Natural killer cell (primary cell): ENCODE measurements at regions not wholly inside any gene's neighbourhood (a gene's known extent, or its start where the extent isn't known, plus 50 kb on each side); places are given as distances from the start of the nearest gene placed in this dataset.
A peak's percentile ranks its signal among the peaks of the same experiment; 100 is the strongest.

Experiments
- ATAC-seq, 3 donors: fragments of 150-1000 bp in 2 of 3; fragments of 200-7000 bp in 1 of 3; cut with Tn5 transposase; 1 replicate in 1 of 3; 2 replicates in 2 of 3; pipeline ENCODE4 v1.10.0; 2021; ENCODE audit warnings: mild to moderate bottlenecking in 2 of 3, moderate library complexity in 2 of 3
- DNase-seq, 2 donors: peaks; one replicate each; pipeline versions ENCODE4 v3.0.0 to v3.0.0-alpha.2; 2013 to 2021; ENCODE audit warnings: mixed read lengths in 1 of 2
- H3K27ac ChIP-seq: one replicate; pipeline ENCODE4 v1.5.1; 2013; ENCODE audit warnings: mild to moderate bottlenecking, low read length
- H3K27me3 ChIP-seq: one replicate; pipeline ENCODE4 v1.6.1; 2013; ENCODE audit warnings: low read length; ENCODE audit not compliant: control insufficient read depth, insufficient read depth
- H3K36me3 ChIP-seq: one replicate; pipeline ENCODE4 v1.6.1; 2013; ENCODE audit warnings: low read length; ENCODE audit not compliant: control insufficient read depth, insufficient read depth
- H3K4me1 ChIP-seq: one replicate; pipeline ENCODE4 v1.6.1; 2013; ENCODE audit warnings: low read length; ENCODE audit not compliant: control insufficient read depth, insufficient read depth
- H3K4me3 ChIP-seq: one replicate; pipeline ENCODE4 v1.5.1; 2013; ENCODE audit warnings: low read length
- H3K9me3 ChIP-seq: one replicate; pipeline ENCODE4 v1.6.1; 2013; ENCODE audit warnings: low read length; ENCODE audit not compliant: control insufficient read depth, insufficient read depth
- H3K27ac Mint-ChIP-seq, 2 donors: one replicate each; pipeline ENCODE4 v1.8.0; 2022; ENCODE audit warnings: mild to moderate bottlenecking in 2 of 2, mixed read lengths in 2 of 2, moderate library complexity in 1 of 2
- H3K27me3 Mint-ChIP-seq, 2 donors: one replicate each; pipeline ENCODE4 v1.8.0; 2022; ENCODE audit warnings: low read depth in 2 of 2, mixed read lengths in 2 of 2
- H3K36me3 Mint-ChIP-seq: one replicate; pipeline ENCODE4 v1.8.0; 2022; ENCODE audit warnings: mixed read lengths
- H3K4me1 Mint-ChIP-seq, 2 donors: one replicate each; pipeline ENCODE4 v1.8.0; 2022; ENCODE audit warnings: mixed read lengths in 2 of 2
- H3K4me3 Mint-ChIP-seq: one replicate; pipeline ENCODE4 v1.8.0; 2022; ENCODE audit warnings: mild to moderate bottlenecking, moderate library complexity, mixed read lengths
- H3K9me3 Mint-ChIP-seq, 2 donors: one replicate each; pipeline ENCODE4 v1.8.0; 2022; ENCODE audit warnings: mixed read lengths in 2 of 2
- CTCF ChIP-seq: fragments of 200-600 bp; IDR thresholded peaks from one replicate; pipeline ENCODE4 v1.8.0; 2022; ENCODE audit warnings: antibody characterized with exemption
- WGBS: methylation state at CpG from one replicate; pipeline ENCODE4 v1.1.7; 2013; ENCODE audit warnings: missing lambda C conversion rate; ENCODE audit not compliant: insufficient coverage; 5-methylcytosine and 5-hydroxymethylcytosine counted together
- intact Hi-C: fragments of 100-400 bp; cut with micrococcal nuclease; formaldehyde crosslinking; loops from one replicate; pipeline ENCODE4 v1.14.2; 2022

DNA sequence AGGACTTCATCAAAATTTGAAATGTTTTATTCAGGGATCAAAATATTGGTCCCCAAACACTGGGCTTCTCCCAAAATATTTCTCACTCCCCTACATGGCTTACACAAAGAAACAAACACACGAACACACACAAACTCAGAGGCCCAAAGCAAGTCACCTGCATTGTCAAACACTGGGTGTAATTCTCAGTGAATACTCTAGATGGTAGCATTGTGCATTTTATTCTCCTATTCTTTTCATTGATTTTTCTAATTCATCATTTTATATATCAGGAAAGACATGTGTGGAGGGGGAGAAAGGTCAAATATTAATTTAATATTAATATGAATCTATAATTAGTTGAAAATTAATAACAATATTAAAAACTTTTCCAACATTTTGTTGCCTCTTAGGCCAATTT, 72.3 kb upstream of the TNMD start:
- no CpG with 5 or more reads among the region's 1 CpG for WGBS
- no peaks in the 10 kb centered on the region for H3K36me3 Mint-ChIP-seq
- peak; percentile 13 for TF ChIP-seq CTCF
- intact Hi-C loops = no loop called here
- no peaks in the 10 kb centered on the region for H3K27me3 Mint-ChIP-seq
- H3K9me3 ChIP-seq = no peaks in the 10 kb centered on the region
- H3K27ac Mint-ChIP-seq = no peak overlapping the region
- DNase-seq (peak in 1 of 2 donors; percentile 27), ATAC-seq (peak in 1 of 3 donors; percentile 52)
- H3K4me3 ChIP-seq = no peak overlapping the region
- H3K27me3 ChIP-seq = no peaks in the 10 kb centered on the region
- H3K27ac ChIP-seq = no peak overlapping the region
- no peak overlapping the region for H3K4me3 Mint-ChIP-seq
- no peaks in the 10 kb centered on the region for H3K4me1 ChIP-seq
- no peaks in the 10 kb centered on the region for H3K4me1 Mint-ChIP-seq
- no peaks in the 10 kb centered on the region for H3K9me3 Mint-ChIP-seq
- H3K36me3 ChIP-seq = no peaks in the 10 kb centered on the region

- Histone ChIP-seq H3K36me3 (no peaks in the 10 kb centered on the region), H3K4me3 (no peak overlapping the region), H3K27ac (no peak overlapping the region), H3K9me3 (no peaks in the 10 kb centered on the region), H3K27me3 (no peaks in the 10 kb centered on the region), H3K4me1 (no peaks in the 10 kb centered on the region)
- no peak for ATAC-seq
- intact Hi-C loops = no loop called here
- no peak for DNase-seq
- peaks cover 2 to 4% of the 10 kb centered on the region in 2 donors for H3K9me3 Mint-ChIP-seq
- H3K27ac Mint-ChIP-seq = no peak overlapping the region
- peaks cover 0 to 10% of the 10 kb centered on the region in 2 donors for H3K27me3 Mint-ChIP-seq
- no peaks in the 10 kb centered on the region for H3K36me3 Mint-ChIP-seq
- WGBS = 61% methylated on average over 4 of the region's 6 CpGs
- H3K4me1 Mint-ChIP-seq = no peaks in the 10 kb centered on the region
- no peak overlapping the region for H3K4me3 Mint-ChIP-seq
- TF ChIP-seq CTCF = no peak
Observed at GRCh38 chrX:100494646-100495370, 84.7 kb upstream of the PCDH19 start.

DNA sequence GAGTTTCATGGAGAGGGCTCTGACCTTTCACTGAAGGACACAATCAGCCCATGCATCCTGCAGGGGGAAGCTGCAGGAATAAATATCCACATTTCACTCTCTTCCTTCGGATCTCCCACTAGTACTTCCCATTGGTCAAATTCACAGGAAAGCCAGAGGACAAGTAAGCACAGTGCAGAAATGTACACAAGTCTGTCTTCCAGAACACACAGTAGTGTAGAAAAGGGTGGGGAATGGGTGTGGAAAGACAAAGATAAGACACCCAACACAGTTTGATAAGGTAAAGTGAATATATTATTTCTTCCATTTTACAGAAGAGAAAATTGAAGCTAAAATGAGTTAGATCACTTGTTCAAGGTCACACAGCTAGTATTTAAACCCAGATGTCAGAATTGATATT, 81.1 kb upstream of the PCDH19 start:
- Histone ChIP-seq H3K9me3 (no peaks in the 10 kb centered on the region), H3K4me3 (no peak overlapping the region), H3K27ac (no peak overlapping the region), H3K36me3 (no peaks in the 10 kb centered on the region), H3K27me3 (no peaks in the 10 kb centered on the region), H3K4me1 (no peaks in the 10 kb centered on the region)
- H3K27me3 Mint-ChIP-seq = peaks cover 0 to 7% of the 10 kb centered on the region in 2 donors
- no peak overlapping the region for H3K4me3 Mint-ChIP-seq
- TF ChIP-seq CTCF = no peak
- WGBS = no CpG with 5 or more reads among the region's 1 CpG
- DNase-seq = no peak
- no peak overlapping the region for H3K27ac Mint-ChIP-seq
- no peaks in the 10 kb centered on the region for H3K4me1 Mint-ChIP-seq
- no peak for ATAC-seq
- no peaks in the 10 kb centered on the region for H3K36me3 Mint-ChIP-seq
- H3K9me3 Mint-ChIP-seq = no peaks in the 10 kb centered on the region
- intact Hi-C loops = no loop called here

DNA sequence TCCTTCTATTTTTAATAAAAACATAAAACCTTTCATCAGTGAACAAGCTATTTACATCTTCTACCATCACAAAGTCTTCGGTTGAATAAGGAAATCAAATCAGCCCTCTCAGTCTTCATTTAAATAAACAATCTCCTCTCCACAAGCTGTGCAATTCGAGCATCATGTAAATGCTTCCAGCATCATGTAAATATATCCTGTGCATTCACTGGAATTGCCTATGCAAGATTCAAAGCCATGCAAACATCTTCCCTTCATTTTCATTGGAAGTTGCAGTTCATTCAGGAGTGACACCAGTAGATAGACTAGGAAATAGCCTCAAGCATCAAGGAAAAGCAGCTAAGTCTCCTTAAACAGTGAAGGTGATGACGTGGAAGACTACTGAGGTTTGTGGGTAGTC, 77.7 kb upstream of the PCDH19 start:
- Histone ChIP-seq H3K27me3 (no peaks in the 10 kb centered on the region), H3K4me1 (no peaks in the 10 kb centered on the region), H3K27ac (no peak overlapping the region), H3K9me3 (no peaks in the 10 kb centered on the region), H3K36me3 (no peaks in the 10 kb centered on the region), H3K4me3 (no peak overlapping the region)
- H3K4me3 Mint-ChIP-seq = no peak overlapping the region
- H3K9me3 Mint-ChIP-seq = no peaks in the 10 kb centered on the region
- ATAC-seq (no peak), DNase-seq (no peak)
- intact Hi-C loops = no loop called here
- 83% methylated on average over 2 of the region's 3 CpGs for WGBS
- TF ChIP-seq CTCF = no peak
- no peaks in the 10 kb centered on the region for H3K36me3 Mint-ChIP-seq
- no peak overlapping the region for H3K27ac Mint-ChIP-seq
- no peaks in the 10 kb centered on the region for H3K4me1 Mint-ChIP-seq
- H3K27me3 Mint-ChIP-seq = peaks cover 0 to under 1% of the 10 kb centered on the region in 2 donors
